ENCODE measurements at regions not wholly inside any gene's neighbourhood (a gene's known extent, or its start where the extent isn't known, plus 50 kb on each side); places are given as distances from the start of the nearest gene placed in this dataset.

DNA sequence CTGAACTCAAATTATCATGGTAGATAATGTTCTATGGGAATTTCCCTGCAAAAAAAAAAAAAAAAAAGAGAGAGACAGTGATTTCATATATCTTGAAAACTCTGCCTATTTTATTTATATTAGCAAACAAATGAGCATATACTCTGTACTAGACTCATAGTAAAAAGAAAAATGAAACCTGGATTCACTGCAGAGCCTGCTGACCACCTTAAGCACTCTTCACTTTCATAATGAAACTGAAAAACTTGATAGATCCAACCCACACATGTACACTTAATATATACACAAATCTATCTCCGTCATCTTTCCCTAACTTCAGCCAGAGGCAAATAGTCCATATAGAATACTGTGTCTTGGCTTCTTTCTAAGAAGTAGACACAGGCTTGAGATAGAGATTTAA lies 226.1 kb upstream of the KCNIP4 start:
- TF ChIP-seq PCBP1 (IDR thresholded peaks at IDR 0.05; ENCODE audit: borderline replicate concordance, low read depth, low read length) (no peak), CBX5 (CRISPR knock-in tag; IDR thresholded peaks at IDR 0.05; ENCODE audit: borderline replicate concordance) (no peak), NFE2L1 (CRISPR knock-in tag; IDR thresholded peaks at IDR 0.05; ENCODE audit: borderline replicate concordance) (no peak)
- TF ChIP-seq, protein P1, sequence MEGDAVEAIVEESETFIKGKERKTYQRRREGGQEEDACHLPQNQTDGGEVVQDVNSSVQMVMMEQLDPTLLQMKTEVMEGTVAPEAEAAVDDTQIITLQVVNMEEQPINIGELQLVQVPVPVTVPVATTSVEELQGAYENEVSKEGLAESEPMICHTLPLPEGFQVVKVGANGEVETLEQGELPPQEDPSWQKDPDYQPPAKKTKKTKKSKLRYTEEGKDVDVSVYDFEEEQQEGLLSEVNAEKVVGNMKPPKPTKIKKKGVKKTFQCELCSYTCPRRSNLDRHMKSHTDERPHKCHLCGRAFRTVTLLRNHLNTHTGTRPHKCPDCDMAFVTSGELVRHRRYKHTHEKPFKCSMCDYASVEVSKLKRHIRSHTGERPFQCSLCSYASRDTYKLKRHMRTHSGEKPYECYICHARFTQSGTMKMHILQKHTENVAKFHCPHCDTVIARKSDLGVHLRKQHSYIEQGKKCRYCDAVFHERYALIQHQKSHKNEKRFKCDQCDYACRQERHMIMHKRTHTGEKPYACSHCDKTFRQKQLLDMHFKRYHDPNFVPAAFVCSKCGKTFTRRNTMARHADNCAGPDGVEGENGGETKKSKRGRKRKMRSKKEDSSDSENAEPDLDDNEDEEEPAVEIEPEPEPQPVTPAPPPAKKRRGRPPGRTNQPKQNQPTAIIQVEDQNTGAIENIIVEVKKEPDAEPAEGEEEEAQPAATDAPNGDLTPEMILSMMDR (CRISPR knock-in tag; IDR thresholded peaks at IDR 0.05), result no peak
- TF ChIP-seq, protein P2, sequence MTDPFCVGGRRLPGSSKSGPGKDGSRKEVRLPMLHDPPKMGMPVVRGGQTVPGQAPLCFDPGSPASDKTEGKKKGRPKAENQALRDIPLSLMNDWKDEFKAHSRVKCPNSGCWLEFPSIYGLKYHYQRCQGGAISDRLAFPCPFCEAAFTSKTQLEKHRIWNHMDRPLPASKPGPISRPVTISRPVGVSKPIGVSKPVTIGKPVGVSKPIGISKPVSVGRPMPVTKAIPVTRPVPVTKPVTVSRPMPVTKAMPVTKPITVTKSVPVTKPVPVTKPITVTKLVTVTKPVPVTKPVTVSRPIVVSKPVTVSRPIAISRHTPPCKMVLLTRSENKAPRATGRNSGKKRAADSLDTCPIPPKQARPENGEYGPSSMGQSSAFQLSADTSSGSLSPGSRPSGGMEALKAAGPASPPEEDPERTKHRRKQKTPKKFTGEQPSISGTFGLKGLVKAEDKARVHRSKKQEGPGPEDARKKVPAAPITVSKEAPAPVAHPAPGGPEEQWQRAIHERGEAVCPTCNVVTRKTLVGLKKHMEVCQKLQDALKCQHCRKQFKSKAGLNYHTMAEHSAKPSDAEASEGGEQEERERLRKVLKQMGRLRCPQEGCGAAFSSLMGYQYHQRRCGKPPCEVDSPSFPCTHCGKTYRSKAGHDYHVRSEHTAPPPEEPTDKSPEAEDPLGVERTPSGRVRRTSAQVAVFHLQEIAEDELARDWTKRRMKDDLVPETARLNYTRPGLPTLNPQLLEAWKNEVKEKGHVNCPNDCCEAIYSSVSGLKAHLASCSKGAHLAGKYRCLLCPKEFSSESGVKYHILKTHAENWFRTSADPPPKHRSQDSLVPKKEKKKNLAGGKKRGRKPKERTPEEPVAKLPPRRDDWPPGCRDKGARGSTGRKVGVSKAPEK (CRISPR knock-in tag; IDR thresholded peaks at IDR 0.05; ENCODE audit: borderline replicate concordance), result no peak
- TF ChIP-seq, protein P3, sequence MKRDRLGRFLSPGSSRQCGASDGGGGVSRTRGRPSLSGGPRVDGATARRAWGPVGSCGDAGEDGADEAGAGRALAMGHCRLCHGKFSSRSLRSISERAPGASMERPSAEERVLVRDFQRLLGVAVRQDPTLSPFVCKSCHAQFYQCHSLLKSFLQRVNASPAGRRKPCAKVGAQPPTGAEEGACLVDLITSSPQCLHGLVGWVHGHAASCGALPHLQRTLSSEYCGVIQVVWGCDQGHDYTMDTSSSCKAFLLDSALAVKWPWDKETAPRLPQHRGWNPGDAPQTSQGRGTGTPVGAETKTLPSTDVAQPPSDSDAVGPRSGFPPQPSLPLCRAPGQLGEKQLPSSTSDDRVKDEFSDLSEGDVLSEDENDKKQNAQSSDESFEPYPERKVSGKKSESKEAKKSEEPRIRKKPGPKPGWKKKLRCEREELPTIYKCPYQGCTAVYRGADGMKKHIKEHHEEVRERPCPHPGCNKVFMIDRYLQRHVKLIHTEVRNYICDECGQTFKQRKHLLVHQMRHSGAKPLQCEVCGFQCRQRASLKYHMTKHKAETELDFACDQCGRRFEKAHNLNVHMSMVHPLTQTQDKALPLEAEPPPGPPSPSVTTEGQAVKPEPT (CRISPR knock-in tag; IDR thresholded peaks at IDR 0.05; ENCODE audit: low read depth), result no peak
- TF ChIP-seq, protein P4, sequence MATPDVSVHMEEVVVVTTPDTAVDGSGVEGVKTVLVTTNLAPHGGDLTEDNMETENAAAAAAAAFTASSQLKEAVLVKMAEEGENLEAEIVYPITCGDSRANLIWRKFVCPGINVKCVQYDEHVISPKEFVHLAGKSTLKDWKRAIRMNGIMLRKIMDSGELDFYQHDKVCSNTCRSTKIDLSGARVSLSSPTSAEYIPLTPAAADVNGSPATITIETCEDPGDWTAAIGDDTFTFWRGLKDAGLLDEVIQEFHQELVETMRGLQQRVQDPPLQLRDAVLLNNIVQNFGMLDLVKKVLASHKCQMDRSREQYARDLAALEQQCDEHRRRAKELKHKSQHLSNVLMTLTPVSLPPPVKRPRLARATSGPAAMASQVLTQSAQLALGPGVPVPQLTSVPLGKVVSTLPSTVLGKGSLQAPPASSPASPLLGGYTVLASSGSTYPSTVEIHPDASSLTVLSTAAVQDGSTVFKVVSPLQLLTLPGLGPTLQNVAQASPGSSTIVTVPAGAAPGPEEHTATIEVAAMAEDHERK (CRISPR knock-in tag; IDR thresholded peaks at IDR 0.05; ENCODE audit: low read depth), result no peak
- TF ChIP-seq, protein P5, sequence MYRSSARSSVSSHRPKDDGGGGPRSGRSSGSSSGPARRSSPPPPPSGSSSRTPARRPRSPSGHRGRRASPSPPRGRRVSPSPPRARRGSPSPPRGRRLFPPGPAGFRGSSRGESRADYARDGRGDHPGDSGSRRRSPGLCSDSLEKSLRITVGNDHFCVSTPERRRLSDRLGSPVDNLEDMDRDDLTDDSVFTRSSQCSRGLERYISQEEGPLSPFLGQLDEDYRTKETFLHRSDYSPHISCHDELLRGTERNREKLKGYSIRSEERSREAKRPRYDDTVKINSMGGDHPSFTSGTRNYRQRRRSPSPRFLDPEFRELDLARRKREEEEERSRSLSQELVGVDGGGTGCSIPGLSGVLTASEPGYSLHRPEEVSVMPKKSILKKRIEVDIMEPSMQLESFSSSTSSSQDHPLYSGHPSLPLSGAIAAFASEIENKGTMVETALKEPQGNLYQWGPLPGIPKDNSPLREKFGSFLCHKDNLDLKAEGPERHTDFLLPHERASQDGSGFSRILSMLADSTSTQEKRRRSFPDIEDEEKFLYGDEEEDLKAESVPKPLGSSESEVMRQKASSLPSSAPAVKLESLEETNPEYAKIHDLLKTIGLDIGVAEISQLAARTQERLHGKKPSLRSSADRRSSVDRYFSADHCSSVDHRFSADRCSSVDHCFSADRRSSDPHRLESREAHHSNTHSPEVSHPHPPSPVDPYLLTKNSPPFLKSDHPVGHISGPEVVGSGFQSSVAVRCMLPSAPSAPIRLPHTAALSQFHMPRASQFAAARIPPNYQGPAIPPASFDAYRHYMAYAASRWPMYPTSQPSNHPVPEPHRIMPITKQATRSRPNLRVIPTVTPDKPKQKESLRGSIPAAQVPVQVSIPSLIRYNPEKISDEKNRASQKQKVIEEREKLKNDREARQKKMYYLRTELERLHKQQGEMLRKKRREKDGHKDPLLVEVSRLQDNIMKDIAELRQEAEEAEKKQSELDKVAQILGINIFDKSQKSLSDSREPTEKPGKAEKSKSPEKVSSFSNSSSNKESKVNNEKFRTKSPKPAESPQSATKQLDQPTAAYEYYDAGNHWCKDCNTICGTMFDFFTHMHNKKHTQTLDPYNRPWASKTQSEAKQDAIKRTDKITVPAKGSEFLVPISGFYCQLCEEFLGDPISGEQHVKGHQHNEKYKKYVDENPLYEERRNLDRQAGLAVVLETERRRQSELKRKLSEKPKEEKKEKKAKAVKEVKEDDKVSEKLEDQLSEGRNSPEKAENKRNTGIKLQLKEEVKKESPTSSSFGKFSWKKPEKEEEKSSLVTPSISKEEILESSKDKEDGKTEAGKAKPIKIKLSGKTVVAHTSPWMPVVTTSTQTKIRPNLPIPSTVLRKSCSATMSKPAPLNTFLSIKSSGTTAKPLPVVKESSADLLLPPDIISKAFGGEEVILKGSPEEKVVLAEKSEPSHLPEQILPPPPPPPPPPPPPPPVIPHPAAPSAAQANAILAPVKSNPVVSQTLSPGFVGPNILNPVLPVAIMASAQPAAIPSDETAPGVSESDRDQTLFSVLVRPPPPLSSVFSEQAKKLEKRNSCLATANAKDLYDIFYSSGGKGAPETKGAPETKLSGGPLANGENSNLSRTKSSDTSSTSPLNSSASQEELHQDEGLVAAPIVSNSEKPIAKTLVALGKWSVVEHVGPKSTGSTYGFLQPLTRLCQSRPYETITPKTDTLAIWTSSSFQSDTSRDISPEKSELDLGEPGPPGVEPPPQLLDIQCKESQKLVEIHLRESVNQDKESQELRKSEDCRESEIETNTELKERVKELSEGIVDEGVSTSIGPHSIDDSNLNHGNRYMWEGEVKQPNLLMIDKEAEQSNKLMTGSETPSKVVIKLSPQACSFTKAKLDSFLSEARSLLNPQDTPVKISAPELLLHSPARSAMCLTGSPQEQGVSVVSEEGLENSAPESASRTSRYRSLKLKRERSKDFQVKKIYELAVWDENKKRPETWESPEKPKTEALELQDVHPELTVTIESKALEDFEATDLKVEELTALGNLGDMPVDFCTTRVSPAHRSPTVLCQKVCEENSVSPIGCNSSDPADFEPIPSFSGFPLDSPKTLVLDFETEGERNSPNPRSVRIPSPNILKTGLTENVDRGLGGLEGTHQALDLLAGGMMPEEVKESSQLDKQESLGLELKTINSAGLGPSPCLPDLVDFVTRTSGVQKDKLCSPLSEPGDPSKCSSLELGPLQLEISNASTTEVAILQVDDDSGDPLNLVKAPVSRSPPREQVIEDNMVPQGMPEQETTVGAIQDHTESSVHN (CRISPR knock-in tag; IDR thresholded peaks at IDR 0.05), result no peak
- TF ChIP-seq, protein P6, sequence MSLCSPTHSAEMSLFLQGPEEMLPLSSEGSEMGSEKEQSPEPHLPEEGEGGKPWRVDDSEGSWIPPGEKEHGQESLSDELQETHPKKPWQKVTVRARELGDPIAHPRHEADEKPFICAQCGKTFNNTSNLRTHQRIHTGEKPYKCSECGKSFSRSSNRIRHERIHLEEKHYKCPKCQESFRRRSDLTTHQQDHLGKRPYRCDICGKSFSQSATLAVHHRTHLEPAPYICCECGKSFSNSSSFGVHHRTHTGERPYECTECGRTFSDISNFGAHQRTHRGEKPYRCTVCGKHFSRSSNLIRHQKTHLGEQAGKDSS (CRISPR knock-in tag; IDR thresholded peaks at IDR 0.05; ENCODE audit: borderline replicate concordance, low read depth), result no peak
